GM19467 (cell line): ENCODE measurements at regions not wholly inside any gene's neighbourhood (a gene's known extent, or its start where the extent isn't known, plus 50 kb on each side); places are given as distances from the start of the nearest gene placed in this dataset.

Experiments
- ATAC-seq: cut with Tn5 transposase; IDR thresholded peaks from one replicate; pipeline ENCODE4 v1.9.1; 2021; ENCODE audit warnings: mild to moderate bottlenecking, moderate library complexity; ENCODE audit not compliant: unreplicated experiment

GRCh38 chr6:113121571-113121970 is 735.6 kb upstream of the MARCKS start:
- no peak for ATAC-seq

DNA sequence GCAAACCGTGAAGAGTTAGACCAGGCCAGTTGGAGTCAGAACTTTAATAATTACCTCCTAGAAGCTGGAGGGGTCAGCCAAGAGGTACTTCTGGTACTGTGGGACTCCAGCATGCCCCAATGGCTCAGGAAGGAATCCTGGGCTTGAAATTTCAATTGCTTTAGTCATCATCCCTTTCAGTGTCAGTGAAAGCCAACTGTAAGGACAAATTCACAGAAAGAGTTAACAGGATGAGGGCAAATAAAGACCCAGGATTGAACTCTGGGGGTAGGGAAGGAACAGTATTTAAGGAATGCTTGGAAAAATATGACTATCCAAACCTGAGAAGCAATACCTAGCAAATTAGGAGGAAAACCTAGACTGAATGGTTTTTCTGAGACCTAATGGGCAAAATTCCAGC is 735.1 kb upstream of the MARCKS start:
- no peak for ATAC-seq

- no peak for ATAC-seq
Measured at GRCh38 chr6:113125626-113126025, 731.5 kb upstream of the MARCKS start.

- ATAC-seq, result no peak
Measured at GRCh38 chr6:113127786-113128419, 729.2 kb upstream of the MARCKS start.

- no peak for ATAC-seq
Measured at GRCh38 chr6:113128661-113129060, 728.5 kb upstream of the MARCKS start.

- no peak for ATAC-seq
Measured at GRCh38 chr6:113129991-113130390, 727.2 kb upstream of the MARCKS start.

- no peak for ATAC-seq
Measured at GRCh38 chr6:113137426-113137825, 719.7 kb upstream of the MARCKS start.

DNA sequence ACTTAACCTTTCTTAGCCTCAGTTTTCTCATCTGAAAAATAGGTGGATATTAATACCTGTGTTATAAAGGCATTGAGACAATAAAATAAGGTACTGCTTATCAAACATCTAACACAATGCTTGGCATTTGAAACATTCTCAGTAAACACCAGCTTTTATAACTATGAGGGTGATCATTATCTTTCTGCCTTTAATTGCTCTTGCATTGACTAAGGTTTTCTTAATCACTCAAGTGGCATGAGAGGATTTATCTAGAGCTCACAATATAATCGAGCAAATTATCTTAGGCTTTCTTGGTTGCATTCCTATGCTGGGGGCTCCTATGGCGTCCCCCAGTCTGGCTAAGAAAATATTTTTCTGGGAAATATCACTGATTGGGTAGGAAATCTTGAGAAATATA is 716.4 kb upstream of the MARCKS start:
- ATAC-seq, result no peak

DNA sequence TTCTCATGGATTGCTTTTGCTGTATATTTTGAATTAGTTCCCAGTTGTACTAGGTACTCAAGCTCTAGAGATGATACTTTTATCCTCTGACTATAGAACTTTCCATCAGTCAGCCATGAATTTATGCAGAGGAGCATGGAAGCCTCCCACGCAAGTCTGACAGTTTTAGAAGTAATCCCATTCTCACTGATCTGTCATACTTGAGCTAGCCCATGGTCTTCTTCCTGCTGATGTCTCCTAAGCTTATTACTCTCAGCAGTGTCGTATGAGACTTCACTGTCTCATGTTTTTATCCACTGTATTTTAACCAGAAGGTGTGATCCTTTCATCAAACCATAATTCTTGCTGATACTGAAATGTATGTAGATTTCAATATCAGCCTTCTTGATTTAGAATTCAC is 715.2 kb upstream of the MARCKS start:
- no peak for ATAC-seq

DNA sequence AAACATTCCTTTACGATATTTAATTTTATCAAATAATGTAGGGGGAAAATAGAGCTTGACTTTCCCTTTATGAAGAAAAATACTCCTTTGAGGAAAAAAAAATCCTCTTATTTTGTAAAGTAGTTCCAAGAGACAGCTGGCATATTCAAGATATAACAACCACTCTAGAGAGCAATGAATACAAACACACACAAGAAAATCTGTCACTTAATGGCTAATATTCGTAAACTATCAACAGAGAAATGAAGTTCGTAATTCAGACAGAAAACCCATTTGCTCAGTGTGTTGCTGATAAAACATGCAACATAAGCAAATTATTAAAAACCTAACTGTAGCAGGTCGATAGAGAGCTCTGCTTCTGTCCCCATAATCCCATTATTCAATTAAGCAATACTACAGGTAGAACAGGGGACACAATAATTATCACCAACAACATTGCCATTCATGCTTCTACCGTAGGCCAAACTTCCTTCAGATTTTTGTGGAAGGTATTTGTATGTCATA is 714.4 kb upstream of the MARCKS start:
- ATAC-seq, result no peak

DNA sequence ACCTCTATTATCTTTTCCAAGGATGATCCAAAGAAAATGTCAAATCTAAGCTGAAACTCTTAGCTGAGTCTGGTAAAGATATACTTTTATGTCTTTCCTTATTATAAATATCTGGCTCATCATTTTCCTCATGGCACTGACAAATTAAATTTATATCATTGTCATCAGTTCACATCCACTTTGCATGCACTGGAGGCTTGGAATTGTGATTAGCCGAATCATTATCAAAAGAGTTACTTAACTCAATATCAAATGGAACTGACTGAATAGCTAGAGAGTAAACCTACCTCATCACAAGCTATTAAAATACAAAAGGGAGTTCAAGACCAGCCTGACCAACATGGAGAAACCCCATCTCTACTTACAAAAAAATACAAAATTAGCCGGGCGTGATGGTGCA is 713.9 kb upstream of the MARCKS start:
- ATAC-seq, result no peak

DNA sequence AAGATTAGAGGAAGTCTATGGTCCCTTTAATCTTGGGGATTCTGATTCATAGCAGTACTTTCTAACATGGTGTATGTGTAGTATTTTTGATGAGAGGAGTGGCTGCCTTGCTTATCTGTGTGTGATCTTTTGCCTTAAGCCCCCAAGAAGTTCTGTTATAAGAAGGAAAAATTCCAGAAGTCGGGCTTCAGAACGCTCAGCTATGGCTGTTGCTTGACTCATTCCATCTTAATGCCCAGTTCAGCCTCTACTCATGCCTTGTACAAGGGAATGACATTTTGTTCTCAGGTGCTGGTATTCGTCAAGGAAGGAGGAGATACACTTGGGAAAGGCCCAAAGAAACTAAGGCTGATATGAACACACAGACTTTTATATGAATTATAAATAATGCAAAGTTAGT is 713.0 kb upstream of the MARCKS start:
- ATAC-seq, result no peak

GRCh38 chr6:113146878-113147277 is 710.3 kb upstream of the MARCKS start:
- no peak for ATAC-seq

- ATAC-seq, result no peak
Measured at GRCh38 chr6:113147544-113147943, 709.6 kb upstream of the MARCKS start.

GRCh38 chr6:113148566-113148965 is 708.6 kb upstream of the MARCKS start:
- ATAC-seq, result no peak

DNA sequence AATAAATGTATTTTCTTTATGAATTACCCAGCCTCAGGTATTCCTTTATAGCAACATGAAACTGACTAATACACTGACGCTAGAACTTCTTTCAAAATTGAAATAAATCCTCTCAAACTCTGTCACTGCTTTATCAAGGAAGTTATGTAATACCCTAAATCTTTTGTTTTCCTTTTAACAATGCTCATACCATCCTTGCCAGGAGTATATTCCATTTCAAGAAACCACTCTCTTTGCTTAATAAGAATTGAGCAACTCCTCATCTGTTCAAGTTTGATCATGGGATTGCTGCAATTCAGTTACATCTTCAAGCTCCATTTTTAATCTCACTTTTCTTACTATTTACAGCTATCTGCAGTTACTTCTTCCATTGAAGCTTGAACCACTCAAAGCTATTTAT is 707.6 kb upstream of the MARCKS start:
- no peak for ATAC-seq

DNA sequence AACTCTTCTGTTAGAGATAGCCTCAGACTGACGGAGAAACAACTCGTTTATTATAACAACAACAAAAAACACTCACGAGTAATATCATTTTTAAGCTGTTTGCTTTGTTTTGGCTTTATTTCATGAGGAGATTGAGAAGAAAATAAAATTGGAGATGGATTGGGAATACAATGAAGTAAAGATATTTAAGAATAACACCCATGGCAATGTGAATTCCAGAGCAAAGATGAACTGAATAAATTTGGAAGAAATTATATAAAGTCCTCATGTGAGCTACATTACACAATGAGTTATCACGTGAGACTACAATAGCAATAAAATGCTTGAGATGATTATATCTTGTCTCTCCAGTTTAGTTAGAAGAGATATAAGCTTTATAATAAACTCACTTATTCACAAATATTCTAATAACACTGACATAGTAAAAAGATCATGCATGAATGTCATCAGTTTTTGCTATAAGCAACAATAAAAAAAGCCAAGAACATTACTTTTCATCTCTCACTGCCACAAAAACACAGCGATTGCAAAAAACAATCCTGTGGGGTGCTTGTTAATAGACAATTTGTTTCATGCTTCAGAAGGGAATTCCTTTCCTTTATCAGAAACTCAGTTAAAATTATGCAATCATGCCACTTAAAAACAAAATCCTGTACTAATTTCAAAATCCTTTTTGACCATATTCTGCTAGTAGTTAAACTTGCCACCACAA is 696.7 kb upstream of the MARCKS start:
- no peak for ATAC-seq

DNA sequence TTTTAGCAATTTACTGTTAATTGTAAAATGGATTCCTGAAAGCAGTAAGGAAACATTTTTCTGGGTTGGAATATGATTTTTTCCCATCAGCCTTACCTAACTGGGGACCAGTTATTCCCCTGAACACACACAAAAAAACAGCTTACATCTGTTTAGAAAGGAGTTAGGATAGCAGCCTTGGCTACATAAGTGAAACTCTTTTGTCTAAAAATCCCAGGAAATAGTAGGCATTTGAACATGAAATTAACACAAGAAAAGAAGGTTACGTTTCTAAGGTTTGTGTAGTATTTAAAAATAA is 696.2 kb upstream of the MARCKS start:
- ATAC-seq, result no peak

DNA sequence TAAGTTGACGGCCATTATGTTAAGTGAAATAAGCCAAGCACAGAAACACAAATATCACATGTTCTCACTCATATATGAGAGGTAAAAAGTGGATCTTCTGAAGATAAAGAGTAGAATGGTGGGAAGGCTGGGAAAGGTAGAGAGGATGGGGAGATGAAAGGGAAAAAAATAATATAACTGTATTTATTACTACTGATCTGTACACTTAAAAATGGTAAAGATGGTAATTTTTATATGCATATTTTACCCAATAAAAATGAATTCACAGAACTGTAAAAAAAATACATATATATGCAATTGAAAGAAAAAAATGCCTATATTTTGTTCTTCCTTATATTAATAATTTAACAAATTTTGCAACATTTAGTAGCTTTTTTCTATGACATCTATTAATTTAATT is 694.4 kb upstream of the MARCKS start:
- no peak for ATAC-seq

DNA sequence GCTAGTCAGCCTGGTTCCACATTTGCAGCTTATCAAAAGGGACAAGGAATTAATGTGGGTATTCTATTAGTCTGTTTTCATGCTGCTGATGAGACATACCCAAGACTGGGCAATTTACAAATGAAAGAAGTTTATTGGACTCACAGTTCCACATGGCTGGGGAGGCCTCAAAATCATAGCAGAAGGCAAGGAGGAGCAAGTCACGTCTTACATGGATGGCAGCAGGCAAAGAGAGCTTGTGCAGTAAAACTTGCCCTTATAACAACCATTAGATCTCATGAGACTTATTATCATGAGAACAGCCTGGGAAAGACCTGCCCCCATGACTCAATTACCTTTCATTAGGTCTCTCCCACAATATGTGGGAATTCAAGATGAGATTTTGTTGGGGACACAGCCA is 689.1 kb upstream of the MARCKS start:
- no peak for ATAC-seq

DNA sequence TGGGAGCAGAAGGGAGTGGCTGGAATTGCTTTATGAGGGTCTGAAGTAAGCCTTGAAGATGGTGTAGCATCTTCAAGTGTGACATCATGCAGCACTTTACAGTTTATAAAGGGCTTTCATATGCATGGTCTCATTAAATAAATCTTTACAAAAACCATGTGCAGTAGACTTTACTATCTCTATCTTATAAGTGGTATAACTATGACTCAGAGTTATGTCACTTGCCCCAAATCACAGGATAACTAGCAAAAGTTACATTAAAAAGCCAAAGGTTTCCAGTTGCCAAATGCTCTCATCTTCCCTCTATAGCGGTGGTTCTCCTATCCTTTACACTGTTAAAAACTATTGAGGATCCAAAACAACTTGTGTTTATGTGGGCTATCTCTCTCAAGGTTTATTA is 687.7 kb upstream of the MARCKS start:
- no peak for ATAC-seq

DNA sequence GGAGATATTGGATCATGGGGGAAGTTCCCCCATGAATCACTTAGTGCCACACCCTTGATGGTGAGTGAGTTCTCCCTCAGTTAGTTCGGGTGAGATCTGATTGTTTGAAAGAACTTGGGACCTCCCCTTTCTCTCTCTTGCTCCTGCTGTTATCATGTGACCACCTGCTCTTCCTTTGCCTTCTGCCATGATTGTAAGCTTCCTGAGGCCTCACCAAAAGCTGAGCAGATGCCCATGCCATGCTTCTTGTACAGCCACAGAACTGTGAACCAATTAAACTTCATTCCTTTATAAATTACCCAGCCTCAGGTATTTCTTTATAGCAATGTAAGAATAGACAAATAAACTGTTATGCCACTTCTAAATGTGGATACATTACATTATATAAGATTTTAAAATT is 686.7 kb upstream of the MARCKS start:
- no peak for ATAC-seq

GRCh38 chr6:113171882-113172281 is 685.3 kb upstream of the MARCKS start:
- no peak for ATAC-seq
